ENCODE measurements at regions not wholly inside any gene's neighbourhood (a gene's known extent, or its start where the extent isn't known, plus 50 kb on each side); places are given as distances from the start of the nearest gene placed in this dataset.
"Not testable (repeated sequence)": the region's sequence is repeated elsewhere in the genome, so short reads cannot be mapped to it uniquely, and the experiment has no call there.

GRCh38 chr3:15927969-15928368 is 130.2 kb upstream of the ANKRD28 start:
- no peaks in the 10 kb centered on the region for H3K9me3 ChIP-seq (ENCODE audit: control insufficient read depth in 1 of 2, low read length in 2 of 2)
- no peak overlapping the region for H3K27ac ChIP-seq (ENCODE audit: low read depth, low read length)
- H3K9ac ChIP-seq (ENCODE audit: low read depth in 1 of 2, low read length in 2 of 2) = no peak overlapping the region
- H3K36me3 ChIP-seq (ENCODE audit: control insufficient read depth in 1 of 2, insufficient read depth in 2 of 2, low read length in 2 of 2) = no peaks in the 10 kb centered on the region
- no peaks in the 10 kb centered on the region for H3K27me3 ChIP-seq (ENCODE audit: control insufficient read depth in 1 of 2, insufficient read depth in 2 of 2, low read length in 2 of 2)
- no peak overlapping the region for H3K4me3 ChIP-seq (ENCODE audit: low read depth in 1 of 2, low read length in 2 of 2)
- H3K4me1 ChIP-seq (ENCODE audit: control insufficient read depth in 1 of 2, insufficient read depth in 2 of 2, low read length in 2 of 2) = no peaks in the 10 kb centered on the region

DNA sequence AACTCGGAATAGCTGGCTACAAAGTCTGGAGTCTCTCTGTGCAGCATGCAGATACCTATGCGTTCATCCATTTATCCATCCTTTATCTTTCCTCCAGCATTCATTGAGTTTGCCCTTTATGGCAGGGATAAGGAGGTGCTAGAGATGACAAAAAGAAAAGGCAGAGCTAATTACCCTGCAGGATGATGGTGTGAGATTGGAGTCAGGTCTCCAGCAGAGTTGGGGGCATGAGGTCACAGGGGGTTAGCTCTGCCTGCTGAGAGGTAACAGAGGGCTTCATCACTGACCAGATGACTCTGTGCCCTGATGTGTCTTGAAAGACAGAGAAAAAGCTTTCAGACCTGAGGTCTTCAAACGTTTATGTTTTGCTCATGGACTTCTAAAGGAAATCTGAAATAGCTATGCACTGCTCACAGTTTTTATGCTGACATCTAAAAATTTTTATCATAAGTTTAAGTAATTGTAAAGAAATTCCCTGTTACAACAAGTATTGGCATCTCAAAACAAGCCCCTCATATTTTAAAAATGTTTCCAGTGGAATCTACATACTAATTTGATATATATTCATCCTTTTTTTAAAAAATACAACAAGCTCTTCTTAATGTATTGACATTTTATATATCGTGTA is 132.3 kb upstream of the ANKRD28 start:
- Histone ChIP-seq H3K27me3 (ENCODE audit: control insufficient read depth in 1 of 2, insufficient read depth in 2 of 2, low read length in 2 of 2) (no peaks in the 10 kb centered on the region), H3K9me3 (ENCODE audit: control insufficient read depth in 1 of 2, low read length in 2 of 2) (no peaks in the 10 kb centered on the region), H3K36me3 (ENCODE audit: control insufficient read depth in 1 of 2, insufficient read depth in 2 of 2, low read length in 2 of 2) (no peaks in the 10 kb centered on the region), H3K4me3 (ENCODE audit: low read depth in 1 of 2, low read length in 2 of 2) (no peak overlapping the region), H3K4me1 (ENCODE audit: control insufficient read depth in 1 of 2, insufficient read depth in 2 of 2, low read length in 2 of 2) (no peaks in the 10 kb centered on the region), H3K27ac (ENCODE audit: low read depth, low read length) (no peak overlapping the region), H3K9ac (ENCODE audit: low read depth in 1 of 2, low read length in 2 of 2) (no peak overlapping the region)

GRCh38 chr3:15932348-15933300 is 134.8 kb upstream of the ANKRD28 start:
- Histone ChIP-seq H3K27ac (ENCODE audit: low read depth, low read length) (no peak overlapping the region), H3K4me3 (ENCODE audit: low read depth in 1 of 2, low read length in 2 of 2) (no peak overlapping the region), H3K27me3 (ENCODE audit: control insufficient read depth in 1 of 2, insufficient read depth in 2 of 2, low read length in 2 of 2) (no peaks in the 10 kb centered on the region), H3K4me1 (ENCODE audit: control insufficient read depth in 1 of 2, insufficient read depth in 2 of 2, low read length in 2 of 2) (no peaks in the 10 kb centered on the region), H3K36me3 (ENCODE audit: control insufficient read depth in 1 of 2, insufficient read depth in 2 of 2, low read length in 2 of 2) (no peaks in the 10 kb centered on the region), H3K9me3 (ENCODE audit: control insufficient read depth in 1 of 2, low read length in 2 of 2) (no peaks in the 10 kb centered on the region), H3K9ac (ENCODE audit: low read depth in 1 of 2, low read length in 2 of 2) (no peak overlapping the region)

DNA sequence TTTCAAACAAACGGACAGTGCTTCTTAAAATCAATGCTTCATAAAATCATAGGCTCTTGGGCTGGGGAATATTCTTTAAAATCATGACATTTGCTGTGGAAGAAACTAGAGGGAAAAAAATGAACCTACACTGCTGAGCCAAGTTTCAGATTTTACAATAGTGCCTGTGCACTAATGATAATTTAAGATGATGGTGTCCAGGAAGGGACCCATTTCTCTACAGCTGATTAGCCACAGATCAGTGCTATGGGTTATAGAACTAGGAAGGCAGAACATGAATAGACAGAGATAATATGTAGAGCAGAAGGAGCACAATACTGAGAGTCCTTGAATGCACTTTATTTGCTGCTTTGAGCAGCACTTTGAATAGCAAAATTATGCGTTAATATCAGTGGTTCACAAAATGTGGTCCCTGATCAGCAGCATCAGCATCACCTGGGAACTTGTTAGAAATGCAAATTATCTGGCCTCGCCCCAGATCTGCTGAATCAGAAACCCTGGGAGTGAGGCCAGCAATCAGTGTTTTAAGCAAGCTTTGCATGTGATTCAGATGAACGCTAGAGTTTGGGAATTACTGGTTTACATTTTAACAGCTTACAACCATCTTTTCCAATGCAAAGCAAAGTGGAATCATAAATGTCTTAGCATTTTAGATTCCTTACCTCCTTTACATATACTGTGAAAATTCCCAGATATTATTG is 135.8 kb upstream of the ANKRD28 start:
- H3K4me3 ChIP-seq (ENCODE audit: low read depth in 1 of 2, low read length in 2 of 2) = no peak overlapping the region
- no peak overlapping the region for H3K27ac ChIP-seq (ENCODE audit: low read depth, low read length)
- no peaks in the 10 kb centered on the region for H3K4me1 ChIP-seq (ENCODE audit: control insufficient read depth in 1 of 2, insufficient read depth in 2 of 2, low read length in 2 of 2)
- H3K36me3 ChIP-seq (ENCODE audit: control insufficient read depth in 1 of 2, insufficient read depth in 2 of 2, low read length in 2 of 2) = no peaks in the 10 kb centered on the region
- H3K9me3 ChIP-seq (ENCODE audit: control insufficient read depth in 1 of 2, low read length in 2 of 2) = no peaks in the 10 kb centered on the region
- no peaks in the 10 kb centered on the region for H3K27me3 ChIP-seq (ENCODE audit: control insufficient read depth in 1 of 2, insufficient read depth in 2 of 2, low read length in 2 of 2)
- H3K9ac ChIP-seq (ENCODE audit: low read depth in 1 of 2, low read length in 2 of 2) = no peak overlapping the region

- no peak overlapping the region for H3K27ac ChIP-seq (ENCODE audit: low read depth, low read length)
- H3K27me3 ChIP-seq (ENCODE audit: control insufficient read depth in 1 of 2, insufficient read depth in 2 of 2, low read length in 2 of 2) = no peaks in the 10 kb centered on the region
- H3K9ac ChIP-seq (ENCODE audit: low read depth in 1 of 2, low read length in 2 of 2) = no peak overlapping the region
- no peaks in the 10 kb centered on the region for H3K9me3 ChIP-seq (ENCODE audit: control insufficient read depth in 1 of 2, low read length in 2 of 2)
- no peaks in the 10 kb centered on the region for H3K4me1 ChIP-seq (ENCODE audit: control insufficient read depth in 1 of 2, insufficient read depth in 2 of 2, low read length in 2 of 2)
- H3K36me3 ChIP-seq (ENCODE audit: control insufficient read depth in 1 of 2, insufficient read depth in 2 of 2, low read length in 2 of 2) = no peaks in the 10 kb centered on the region
- H3K4me3 ChIP-seq (ENCODE audit: low read depth in 1 of 2, low read length in 2 of 2) = no peak overlapping the region
These were observed 136.8 kb upstream of the ANKRD28 start for GRCh38 chr3:15934389-15935195.

DNA sequence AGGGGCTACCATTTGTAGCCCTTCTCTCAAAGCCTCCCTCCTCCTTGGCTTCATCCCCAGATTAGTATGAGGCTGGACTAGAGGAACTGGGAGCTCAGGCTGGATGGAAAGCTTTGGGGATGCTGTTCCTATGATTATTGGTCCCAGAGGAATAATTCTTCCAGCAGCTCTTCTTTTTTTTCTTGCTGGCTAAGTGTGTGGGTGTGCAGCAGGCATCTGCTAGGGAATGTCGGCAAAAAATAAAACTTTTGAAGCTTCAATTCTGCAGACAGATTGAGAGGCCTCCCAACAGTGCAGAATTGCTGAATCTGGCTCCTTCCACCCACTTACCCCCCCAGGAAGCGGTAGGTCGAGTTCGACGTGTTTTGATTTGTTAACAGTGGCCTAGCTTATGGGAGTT is 138.5 kb upstream of the ANKRD28 start:
- Histone ChIP-seq H3K36me3 (ENCODE audit: control insufficient read depth in 1 of 2, insufficient read depth in 2 of 2, low read length in 2 of 2) (no peaks in the 10 kb centered on the region), H3K9ac (ENCODE audit: low read depth in 1 of 2, low read length in 2 of 2) (no peak overlapping the region), H3K27ac (ENCODE audit: low read depth, low read length) (no peak overlapping the region), H3K27me3 (ENCODE audit: control insufficient read depth in 1 of 2, insufficient read depth in 2 of 2, low read length in 2 of 2) (no peaks in the 10 kb centered on the region), H3K4me1 (ENCODE audit: control insufficient read depth in 1 of 2, insufficient read depth in 2 of 2, low read length in 2 of 2) (no peaks in the 10 kb centered on the region), H3K9me3 (ENCODE audit: control insufficient read depth in 1 of 2, low read length in 2 of 2) (no peaks in the 10 kb centered on the region), H3K4me3 (ENCODE audit: low read depth in 1 of 2, low read length in 2 of 2) (no peak overlapping the region)

DNA sequence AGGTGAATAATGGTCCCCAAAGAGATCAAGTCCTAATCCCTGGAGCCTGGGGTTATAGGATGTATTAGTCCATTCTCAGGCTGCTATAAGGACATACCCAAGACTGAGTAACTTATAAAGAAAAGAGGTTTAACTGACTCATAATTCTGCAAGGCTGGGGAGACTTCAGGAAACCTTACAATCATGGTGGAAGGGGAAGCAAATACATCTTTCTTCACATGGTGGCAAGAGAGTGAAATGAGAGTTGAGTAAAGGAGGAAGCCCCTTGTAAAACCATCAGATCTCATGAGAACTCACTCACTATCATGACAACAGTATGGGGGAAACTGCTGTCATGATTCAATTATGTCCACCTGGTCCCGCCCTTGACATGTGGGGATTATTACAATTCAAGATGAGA is 142.9 kb upstream of the ANKRD28 start:
- no peak overlapping the region for H3K9ac ChIP-seq (ENCODE audit: low read depth in 1 of 2, low read length in 2 of 2)
- H3K27ac ChIP-seq (ENCODE audit: low read depth, low read length) = no peak overlapping the region
- no peaks in the 10 kb centered on the region for H3K4me1 ChIP-seq (ENCODE audit: control insufficient read depth in 1 of 2, insufficient read depth in 2 of 2, low read length in 2 of 2)
- no peaks in the 10 kb centered on the region for H3K36me3 ChIP-seq (ENCODE audit: control insufficient read depth in 1 of 2, insufficient read depth in 2 of 2, low read length in 2 of 2)
- H3K4me3 ChIP-seq (ENCODE audit: low read depth in 1 of 2, low read length in 2 of 2) = no peak overlapping the region
- no peaks in the 10 kb centered on the region for H3K27me3 ChIP-seq (ENCODE audit: control insufficient read depth in 1 of 2, insufficient read depth in 2 of 2, low read length in 2 of 2)
- H3K9me3 ChIP-seq (ENCODE audit: control insufficient read depth in 1 of 2, low read length in 2 of 2) = no peaks in the 10 kb centered on the region

DNA sequence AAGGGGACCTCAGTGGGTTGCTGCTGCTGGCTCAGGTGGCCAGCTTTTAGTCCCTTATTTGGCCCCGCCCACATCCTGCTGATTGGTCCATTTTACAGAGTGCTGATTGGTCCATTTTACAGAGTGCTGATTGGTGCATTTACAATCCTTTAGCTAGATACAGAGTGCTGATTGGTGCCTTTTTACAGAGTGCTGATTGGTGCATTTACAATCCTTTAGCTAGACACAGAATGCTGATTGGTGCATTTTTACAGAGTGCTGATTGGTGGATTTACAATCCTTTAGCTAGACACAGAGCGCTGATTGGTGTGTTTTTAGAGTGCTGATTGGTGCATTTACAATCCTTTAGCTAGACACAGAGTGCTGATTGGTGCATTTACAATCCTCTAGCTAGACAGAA is 143.7 kb upstream of the ANKRD28 start:
- H3K27ac ChIP-seq (ENCODE audit: low read depth, low read length); H3K9ac ChIP-seq (ENCODE audit: low read depth in 1 of 2, low read length in 2 of 2); H3K27me3 ChIP-seq (ENCODE audit: control insufficient read depth in 1 of 2, insufficient read depth in 2 of 2, low read length in 2 of 2); H3K36me3 ChIP-seq (ENCODE audit: control insufficient read depth in 1 of 2, insufficient read depth in 2 of 2, low read length in 2 of 2); H3K4me3 ChIP-seq (ENCODE audit: low read depth in 1 of 2, low read length in 2 of 2); H3K4me1 ChIP-seq (ENCODE audit: control insufficient read depth in 1 of 2, insufficient read depth in 2 of 2, low read length in 2 of 2); H3K9me3 ChIP-seq (ENCODE audit: control insufficient read depth in 1 of 2, low read length in 2 of 2): not testable (repeated sequence)

DNA sequence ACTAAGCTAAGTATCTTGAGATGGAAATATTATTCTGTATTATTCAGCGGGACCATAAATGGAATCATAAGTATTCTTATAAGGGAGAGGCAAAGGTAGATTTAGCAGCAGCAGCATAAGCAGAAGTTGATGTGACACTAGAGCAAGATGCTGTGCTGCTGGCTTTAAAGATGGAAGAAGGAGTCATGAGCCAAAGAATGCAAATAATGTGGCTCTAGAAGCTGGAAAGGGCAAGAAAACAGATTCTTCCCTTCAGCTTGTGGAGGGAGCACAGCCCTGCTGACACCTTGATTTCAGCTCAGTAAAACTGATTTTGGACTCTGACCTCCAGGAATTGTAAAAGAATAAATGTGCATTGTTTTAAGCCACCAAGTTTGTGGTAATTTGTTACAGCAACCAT is 144.2 kb upstream of the ANKRD28 start:
- Histone ChIP-seq H3K36me3 (ENCODE audit: control insufficient read depth in 1 of 2, insufficient read depth in 2 of 2, low read length in 2 of 2) (no peaks in the 10 kb centered on the region), H3K4me1 (ENCODE audit: control insufficient read depth in 1 of 2, insufficient read depth in 2 of 2, low read length in 2 of 2) (no peaks in the 10 kb centered on the region), H3K9me3 (ENCODE audit: control insufficient read depth in 1 of 2, low read length in 2 of 2) (no peaks in the 10 kb centered on the region), H3K9ac (ENCODE audit: low read depth in 1 of 2, low read length in 2 of 2) (no peak overlapping the region), H3K4me3 (ENCODE audit: low read depth in 1 of 2, low read length in 2 of 2) (no peak overlapping the region), H3K27me3 (ENCODE audit: control insufficient read depth in 1 of 2, insufficient read depth in 2 of 2, low read length in 2 of 2) (no peaks in the 10 kb centered on the region), H3K27ac (ENCODE audit: low read depth, low read length) (no peak overlapping the region)
